ENCODE measurements at regions not wholly inside any gene's neighbourhood (a gene's known extent, or its start where the extent isn't known, plus 50 kb on each side); places are given as distances from the start of the nearest gene placed in this dataset.

DNA sequence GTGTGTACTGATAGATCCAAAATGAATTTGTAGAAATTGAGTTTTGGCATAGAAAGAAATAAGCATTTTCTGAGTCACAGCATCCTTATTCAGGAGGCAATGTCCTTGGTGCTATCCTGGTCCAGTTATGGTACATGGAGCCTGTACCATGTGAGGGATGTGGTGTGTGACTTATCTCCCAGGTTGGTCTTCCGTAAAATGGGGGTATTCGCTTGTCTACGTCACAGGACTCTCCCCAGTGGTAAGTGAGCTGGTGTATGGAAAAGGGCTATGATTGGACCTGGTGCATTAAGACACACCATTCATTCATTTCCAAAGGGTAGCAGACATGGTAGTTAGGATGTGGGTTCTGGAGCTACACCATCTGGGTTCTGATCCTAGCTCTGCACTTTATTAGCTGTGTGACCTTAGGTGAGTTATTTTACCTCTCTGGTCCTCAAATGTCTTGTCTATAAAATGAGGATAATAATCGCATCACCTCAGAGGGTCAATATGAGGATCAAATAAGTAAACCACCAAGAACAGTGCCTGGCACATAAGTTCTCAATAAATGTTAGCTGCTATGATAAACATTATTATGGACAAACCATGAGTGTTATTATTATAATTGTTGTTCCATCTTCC lies 119.2 kb downstream of the MYCN start (continued):
- TF ChIP-seq, protein P1, sequence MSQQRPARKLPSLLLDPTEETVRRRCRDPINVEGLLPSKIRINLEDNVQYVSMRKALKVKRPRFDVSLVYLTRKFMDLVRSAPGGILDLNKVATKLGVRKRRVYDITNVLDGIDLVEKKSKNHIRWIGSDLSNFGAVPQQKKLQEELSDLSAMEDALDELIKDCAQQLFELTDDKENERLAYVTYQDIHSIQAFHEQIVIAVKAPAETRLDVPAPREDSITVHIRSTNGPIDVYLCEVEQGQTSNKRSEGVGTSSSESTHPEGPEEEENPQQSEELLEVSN (IDR thresholded peaks at IDR 0.05) = no peak

All from H1 (cell line).